Inflammatory macrophage treated with lipopolysaccharide for 1 hour (primary cell): ENCODE measurements at regions not wholly inside any gene's neighbourhood (a gene's known extent, or its start where the extent isn't known, plus 50 kb on each side); places are given as distances from the start of the nearest gene placed in this dataset.

ENCODE experiments used
- DNase-seq, 2 donors: peaks; one replicate each; pipeline ENCODE4 v3.0.0-alpha.2; 2020 to 2022

GRCh38 chr20:53713328-53714056 lies 119.9 kb upstream of the ZNF217 start:
- DNase-seq: no peak

DNA sequence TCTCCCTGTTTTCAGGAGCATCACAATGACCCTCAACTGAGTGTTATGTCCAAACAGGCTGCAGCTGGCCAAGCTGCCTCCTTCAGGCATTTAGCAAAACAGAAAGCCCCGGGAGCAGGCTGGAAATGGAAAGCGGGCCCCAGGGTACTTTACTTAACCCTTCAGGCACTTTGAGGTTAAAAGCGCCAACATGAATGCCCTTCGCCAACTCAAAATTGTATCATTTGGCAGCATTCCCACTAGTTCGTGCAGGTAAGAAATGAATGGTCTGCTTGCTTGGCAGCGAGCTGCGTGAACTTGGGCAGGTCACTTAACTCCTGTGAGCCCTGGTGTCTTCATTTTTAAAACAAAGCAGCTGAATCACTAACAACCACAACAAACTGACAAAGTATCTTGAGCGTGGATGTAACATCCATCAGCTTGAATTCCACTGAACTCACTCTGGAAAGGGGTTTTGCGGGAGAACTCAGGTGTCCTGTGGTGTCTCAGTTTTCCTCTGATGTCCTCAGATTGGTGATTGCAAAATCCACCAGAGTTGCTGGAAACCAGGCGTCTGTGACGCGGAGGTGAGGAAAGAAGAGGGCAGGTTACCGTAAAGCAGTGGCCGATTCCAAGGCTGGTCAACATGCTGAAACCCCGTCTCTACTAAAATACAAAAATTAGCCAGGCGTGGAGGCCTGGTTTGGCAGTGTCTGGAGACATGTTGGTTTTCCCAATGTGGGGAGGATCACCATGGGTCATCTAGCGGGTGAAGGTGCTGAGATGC lies 118.8 kb upstream of the ZNF217 start:
- DNase-seq: no peak

DNA sequence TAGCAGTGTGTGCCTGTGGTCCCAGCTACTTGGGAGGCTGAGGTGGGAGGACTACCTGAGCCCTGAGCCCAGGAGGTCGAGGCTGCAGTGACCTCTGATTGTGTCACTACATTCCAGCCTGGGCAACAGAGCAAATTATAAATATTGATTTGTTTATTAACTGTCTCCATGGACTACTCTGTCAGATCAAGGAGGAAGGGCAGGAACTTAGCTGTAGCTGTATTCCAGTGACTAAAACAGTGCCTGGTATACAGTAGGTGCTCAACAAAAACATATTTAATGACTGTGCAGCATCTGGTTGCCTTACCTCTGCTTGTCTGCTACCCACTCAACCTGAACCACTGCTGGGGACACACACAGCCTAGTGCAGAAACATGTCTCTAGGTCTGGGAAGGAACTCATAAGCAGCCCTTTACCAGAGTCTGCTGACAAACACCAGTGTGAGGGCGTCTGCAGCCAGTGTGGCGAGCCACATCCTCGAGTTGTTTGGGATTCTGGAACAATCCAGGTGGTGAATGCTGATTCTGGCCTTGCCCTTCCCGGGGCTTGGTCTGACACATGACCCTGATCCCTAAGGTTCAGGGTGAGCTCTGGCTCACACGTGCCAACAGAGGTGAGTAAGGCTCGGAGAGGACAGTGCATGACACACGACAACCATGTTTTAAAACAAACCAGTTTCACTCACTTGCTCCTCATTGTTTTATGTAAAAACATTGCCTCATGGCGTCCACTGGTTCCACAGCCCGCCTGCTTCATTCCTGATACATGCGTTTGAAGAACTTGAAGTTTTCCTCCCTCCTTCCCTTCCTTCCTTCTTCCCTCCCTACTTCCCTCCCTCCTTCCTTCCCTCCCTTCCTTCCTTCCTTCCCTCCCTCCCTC lies 117.9 kb upstream of the ZNF217 start:
- no peak for DNase-seq

DNA sequence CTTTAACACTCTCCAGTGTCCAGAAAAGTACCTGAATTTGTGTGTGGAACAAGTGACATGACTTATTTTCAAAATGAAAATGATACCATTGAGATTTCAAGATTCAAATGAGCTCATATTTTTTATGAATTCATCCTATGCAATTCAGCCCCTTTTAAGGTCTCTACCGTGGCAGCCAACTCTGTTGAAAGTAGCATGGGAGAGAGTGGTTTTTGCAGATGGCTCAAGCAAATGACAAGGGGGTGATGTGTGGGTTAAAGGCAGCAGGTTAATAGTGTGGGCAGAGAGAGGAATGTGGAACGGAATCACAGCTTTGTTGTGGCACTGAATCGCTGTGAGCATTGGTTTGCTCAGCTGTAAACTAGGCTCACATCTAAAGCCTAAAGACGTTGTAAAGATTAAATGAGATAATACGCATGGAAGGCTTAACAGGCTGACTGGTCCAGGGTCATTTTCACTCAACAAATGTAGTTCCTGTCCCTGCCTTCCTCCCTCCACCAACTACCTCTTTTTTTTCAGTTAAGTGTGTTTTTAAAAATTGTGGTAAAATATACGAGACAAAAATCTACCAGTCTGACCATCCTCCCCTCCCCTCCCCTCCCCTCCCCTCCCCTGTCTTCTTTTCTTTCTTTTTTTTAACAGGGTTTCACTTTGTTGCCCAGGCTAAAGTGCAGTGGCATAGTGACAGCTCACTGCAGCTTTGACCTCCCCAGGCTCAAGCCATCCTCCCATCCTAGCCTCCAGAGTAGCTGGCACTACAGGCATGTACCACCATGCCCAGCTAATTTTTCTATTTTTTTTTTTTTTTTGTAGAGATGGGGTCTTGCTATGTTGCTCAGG lies 114.7 kb upstream of the ZNF217 start:
- peak in 1 of 2 donors; percentile 26 for DNase-seq

GRCh38 chr20:53707371-53708055 lies 113.9 kb upstream of the ZNF217 start:
- peak; percentile 87 to 89 for DNase-seq

GRCh38 chr20:53706466-53707370 lies 113.1 kb upstream of the ZNF217 start:
- no peak for DNase-seq

DNA sequence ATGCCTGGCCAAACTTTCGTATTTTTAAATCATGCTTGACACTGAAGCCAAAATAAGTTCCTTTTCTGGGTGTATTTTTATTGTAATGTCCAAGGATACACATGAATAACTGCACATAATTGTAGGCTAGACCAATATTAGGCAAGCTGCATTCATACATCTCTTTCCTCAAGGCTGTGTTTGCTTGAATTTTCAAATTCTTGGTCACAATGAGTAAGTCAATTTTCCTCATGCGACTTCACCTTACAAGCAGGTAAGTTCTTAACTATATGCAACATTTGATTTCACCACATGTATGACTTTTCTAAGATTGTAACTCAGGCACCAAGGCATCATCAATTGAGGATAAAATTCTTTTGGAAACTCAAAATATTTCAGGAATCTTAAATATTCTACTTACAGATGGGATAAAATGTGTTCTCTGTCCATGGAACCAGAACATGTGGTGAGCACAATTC lies 112.4 kb upstream of the ZNF217 start:
- no peak for DNase-seq

DNA sequence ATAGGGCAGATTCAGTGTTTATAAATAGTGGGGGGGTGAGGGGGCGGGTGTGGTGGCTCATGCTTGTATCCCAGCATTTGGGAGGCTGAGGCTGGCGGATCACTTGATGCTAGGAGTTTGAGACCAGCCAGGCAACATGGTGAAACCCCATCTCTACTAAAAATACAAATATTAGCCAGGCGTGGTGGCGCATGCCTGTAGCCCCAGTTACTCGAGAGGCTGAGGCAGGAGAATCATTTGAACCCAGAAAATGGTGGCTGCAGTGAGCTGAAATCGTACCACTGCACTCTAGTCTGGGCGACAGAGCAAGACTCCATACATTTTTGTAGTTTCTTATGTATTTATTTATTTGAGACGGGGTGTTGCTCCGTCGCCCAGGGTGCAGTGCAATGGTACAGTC lies 109.0 kb upstream of the ZNF217 start:
- DNase-seq: no peak

- DNase-seq: peak; percentile 38 to 50
These were observed 106.3 kb upstream of the ZNF217 start for GRCh38 chr20:53699906-53700305.

DNA sequence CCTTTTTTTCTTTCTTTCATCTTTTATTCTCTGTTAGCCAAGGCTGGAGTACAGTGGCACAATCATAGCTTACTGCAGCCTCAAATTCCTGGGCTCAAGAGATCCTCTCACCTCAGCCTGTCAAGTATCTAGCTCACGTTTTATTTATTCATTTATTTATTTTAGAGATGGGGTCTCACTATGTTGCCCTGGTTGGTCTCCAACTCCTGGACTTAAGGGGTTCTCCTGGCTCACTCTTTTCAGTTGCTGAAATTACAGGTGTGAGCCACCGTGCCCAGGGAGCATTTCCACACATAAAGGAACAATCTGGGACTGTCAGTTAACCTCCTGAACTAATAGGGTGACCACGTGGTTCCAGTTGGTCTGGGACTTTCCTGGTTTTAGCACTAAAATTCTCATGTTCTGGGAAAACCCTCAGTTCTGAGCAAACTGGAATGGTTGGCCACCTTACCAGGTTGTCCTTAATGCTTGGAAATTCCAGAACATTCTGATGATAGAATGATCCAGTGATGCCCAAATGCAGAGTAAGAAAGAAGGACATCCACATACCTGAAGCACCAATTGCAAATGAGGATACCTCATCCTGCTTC lies 105.5 kb upstream of the ZNF217 start:
- DNase-seq: peak in 1 of 2 donors; percentile 63

DNA sequence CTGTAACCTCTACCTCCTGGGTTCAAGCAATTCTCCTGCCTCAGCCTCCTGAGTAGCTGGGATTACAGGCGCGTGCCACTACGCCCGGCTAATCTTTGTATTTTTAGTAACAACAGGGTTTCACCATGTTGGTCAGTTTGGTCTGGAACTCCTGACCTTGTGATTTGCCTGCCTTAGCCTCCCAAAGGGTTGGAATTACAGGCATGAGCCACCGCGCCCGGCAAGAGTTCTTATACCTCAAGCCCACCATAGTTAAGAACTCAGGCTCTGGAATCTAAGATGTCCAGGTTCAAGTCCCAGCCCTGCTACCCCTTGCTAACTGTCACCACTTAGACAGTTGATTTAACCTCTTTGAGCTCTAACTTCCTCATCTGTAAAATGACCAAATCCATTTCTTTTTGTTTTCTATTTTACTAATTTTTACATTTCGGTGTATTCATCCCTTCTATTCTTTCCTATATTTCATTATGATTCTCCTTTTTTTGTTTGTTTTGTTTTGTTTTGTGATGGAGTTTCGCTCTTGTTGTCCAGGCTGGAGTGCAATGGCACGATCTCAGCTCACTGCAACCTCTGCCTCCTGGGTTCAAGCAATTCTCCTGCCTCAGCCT lies 104.8 kb upstream of the ZNF217 start:
- DNase-seq: peak; percentile 39

DNA sequence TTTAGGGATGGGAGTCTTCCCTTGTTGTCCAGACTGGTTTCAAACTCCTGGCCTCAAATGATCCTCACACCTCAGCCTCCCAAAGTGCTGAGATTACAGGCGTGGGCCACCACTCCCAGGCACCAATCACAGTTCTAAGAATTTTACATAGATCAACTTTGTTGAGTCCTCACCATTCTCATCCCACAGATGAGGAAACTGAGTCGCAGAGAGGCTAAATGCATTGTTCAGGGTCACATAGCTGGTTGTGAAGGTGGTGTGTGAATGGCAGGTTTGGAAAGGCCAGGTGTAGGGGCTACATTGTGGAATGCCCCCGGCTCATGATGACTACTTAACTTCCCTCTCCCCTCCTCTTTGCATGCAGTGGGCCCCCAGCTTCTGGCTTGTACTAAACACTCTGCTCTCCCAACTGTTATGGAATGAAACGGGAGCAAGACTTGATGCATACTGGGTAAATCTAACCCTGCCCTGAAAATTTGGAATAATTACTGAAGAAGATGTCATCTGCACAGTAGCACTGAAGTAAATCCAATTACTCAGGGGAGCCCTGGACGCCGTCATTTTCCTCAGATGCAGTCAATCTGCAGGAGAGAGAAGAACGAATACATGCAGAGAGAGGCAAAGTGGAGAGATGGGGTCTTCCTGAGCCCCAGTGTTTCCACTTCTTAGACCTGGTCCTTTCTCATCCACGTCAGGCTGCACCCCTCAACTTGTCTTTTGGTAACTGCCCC lies 102.3 kb upstream of the ZNF217 start:
- DNase-seq: no peak

DNA sequence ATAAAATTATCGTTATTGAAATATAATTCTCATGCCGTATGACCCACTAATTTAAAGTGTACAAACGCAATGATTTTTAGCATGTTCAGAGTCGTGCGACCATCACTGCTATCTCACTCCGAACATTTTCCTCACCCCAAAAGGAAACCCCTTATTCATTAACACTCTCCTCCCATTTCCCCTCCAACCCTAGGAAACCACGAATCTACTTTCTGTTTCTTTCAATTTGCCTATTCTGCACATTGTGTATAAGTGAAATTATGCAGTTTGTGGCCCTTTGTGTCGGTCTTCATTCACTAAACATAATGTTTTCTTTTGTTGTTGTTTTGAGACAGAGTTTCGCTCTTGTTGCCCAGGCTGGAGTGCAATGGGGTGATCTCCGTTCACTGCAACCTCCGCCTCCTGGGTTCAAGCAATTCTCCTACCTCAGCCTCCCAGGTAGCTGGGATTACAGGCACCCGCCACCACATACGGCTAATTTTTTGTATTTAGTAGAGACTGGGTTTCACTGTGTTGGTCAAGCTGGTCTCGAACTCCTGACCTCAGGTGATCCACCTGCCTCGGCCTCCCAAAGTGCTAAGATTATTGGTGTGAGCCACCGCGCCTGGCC lies 99.7 kb upstream of the ZNF217 start:
- peak in 1 of 2 donors; percentile 20 for DNase-seq

GRCh38 chr20:53692465-53693067 lies 98.9 kb upstream of the ZNF217 start:
- peak; percentile 59 to 79 for DNase-seq

DNA sequence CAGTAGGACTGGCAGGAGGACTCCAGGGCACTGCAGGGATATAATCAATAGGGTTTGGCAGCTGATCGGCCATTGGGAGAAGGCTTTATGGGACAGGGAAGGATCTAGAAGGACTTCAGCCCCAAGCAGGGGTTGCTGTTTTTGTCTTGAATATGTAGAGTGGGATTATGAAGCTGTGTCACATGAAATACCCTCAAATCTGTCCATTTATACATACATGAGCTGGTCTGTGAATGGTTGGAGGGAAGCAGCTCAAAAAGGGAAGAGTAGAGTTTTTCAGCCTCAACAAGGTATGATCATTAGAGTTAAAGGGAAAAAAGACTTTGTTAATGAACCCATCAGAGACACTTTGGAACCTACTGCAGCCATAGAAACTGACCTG lies 98.2 kb upstream of the ZNF217 start:
- no peak for DNase-seq

GRCh38 chr20:53691060-53691810 lies 97.6 kb upstream of the ZNF217 start:
- no peak for DNase-seq

GRCh38 chr20:53688085-53688484 lies 94.4 kb upstream of the ZNF217 start:
- DNase-seq: no peak
